ENCODE measurements at regions not wholly inside any gene's neighbourhood (a gene's known extent, or its start where the extent isn't known, plus 50 kb on each side); places are given as distances from the start of the nearest gene placed in this dataset.

DNA sequence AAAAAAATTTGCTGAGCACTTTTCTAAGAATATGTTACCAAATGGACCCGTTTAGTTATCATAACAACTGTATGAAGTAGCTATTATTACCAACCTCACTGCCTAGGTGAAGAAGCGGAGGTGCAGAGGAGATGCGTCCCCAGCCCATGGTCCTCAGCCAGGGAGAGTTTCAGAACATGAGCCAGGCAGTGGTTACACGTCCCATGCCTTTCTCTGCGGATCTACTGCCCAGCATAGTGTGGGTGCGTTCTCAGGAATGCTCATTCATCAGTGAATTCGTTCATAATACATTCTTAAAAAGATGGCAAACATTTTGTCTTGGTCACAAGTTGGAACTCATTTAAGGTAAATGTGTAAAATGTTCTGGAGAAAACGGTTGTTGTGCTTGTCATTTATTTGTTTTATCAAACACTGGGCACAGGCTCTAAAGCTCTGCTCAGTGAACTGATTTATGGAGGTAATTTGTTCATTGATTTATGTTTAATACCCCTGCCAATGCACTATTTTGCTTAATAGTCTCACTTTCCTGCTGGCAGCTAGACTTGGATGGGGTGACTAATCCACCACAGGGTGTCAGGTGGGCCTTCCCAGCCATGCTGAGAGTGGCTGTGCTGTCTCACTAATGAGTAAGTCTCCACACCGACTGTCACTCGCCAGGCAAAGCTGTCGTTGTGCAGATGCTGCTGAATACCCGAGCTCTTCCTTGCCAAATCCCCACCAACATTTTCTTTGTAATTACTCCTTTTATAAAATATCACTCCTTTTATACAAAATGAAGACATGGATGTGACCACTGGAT lies 248.8 kb downstream of the TENT4A start:
- DNase-seq (ENCODE audit: low spot score): no peak
- TF ChIP-seq, protein P1, sequence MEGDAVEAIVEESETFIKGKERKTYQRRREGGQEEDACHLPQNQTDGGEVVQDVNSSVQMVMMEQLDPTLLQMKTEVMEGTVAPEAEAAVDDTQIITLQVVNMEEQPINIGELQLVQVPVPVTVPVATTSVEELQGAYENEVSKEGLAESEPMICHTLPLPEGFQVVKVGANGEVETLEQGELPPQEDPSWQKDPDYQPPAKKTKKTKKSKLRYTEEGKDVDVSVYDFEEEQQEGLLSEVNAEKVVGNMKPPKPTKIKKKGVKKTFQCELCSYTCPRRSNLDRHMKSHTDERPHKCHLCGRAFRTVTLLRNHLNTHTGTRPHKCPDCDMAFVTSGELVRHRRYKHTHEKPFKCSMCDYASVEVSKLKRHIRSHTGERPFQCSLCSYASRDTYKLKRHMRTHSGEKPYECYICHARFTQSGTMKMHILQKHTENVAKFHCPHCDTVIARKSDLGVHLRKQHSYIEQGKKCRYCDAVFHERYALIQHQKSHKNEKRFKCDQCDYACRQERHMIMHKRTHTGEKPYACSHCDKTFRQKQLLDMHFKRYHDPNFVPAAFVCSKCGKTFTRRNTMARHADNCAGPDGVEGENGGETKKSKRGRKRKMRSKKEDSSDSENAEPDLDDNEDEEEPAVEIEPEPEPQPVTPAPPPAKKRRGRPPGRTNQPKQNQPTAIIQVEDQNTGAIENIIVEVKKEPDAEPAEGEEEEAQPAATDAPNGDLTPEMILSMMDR (IDR thresholded peaks at IDR 0.05; ENCODE audit: extremely low read depth, missing control alignments): no peak

DNA sequence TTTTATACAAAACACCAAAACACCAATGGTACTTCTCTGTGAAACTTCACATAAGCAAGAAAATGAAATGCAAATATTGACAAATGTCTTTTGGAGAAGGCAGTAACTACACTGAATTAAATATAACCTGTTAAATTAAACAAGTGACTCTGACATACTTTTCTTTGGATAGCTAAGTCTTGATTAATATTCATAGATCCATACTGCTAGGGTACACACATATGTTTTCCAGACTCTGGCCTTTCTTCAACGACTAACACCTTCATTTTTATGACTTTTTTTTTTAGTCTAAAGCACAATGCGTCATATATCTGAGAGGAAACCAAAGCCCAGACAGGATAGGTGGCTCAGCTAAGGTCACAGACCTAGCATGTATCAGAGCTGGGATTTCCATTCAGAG lies 263.7 kb downstream of the TENT4A start:
- no peak for DNase-seq (ENCODE audit: low spot score)
- TF ChIP-seq, protein P1 (IDR thresholded peaks at IDR 0.05; ENCODE audit: extremely low read depth, missing control alignments): no peak

DNA sequence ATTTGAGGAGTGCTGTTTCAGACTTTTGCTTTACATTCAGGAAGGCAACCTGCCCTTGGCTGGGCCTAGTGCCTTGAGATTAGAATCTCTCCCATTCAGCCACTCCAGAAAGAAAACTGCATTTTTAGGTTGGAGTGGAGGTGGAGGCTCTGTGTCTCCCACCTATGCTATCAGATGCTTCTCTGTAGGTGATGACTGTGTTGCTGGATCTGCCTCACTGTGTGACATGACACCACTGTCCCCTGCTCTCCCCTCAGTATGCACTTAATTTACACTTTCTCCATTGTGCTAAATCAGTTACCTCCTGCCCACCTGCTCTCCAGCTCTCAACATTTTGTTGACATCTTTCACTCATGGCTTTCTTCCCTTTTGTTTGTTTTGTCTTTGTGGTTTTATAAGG lies 265.8 kb downstream of the TENT4A start:
- no peak for DNase-seq (ENCODE audit: low spot score)
- TF ChIP-seq, protein P1 (IDR thresholded peaks at IDR 0.05; ENCODE audit: extremely low read depth, missing control alignments): no peak

DNA sequence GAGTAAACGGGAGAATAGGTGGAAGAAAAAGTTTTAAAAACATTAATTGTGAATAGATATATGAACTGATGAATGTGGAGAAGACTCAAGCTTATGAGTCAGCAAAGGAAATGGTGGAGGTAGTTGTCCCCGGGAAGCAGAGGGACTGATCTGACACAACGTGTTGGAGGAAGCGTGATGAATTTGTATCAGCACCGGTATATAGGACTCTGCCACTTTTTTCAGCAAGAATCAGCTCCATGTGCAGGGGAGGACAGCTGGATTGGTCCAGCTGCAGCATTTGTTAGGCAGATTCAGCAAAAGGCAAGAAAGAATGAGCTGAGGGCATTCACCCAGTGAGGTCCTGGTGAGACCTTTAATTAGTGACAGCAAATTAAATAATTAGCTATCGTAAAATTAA lies 276.0 kb downstream of the TENT4A start:
- TF ChIP-seq, protein P1 (IDR thresholded peaks at IDR 0.05; ENCODE audit: extremely low read depth, missing control alignments): no peak

DNA sequence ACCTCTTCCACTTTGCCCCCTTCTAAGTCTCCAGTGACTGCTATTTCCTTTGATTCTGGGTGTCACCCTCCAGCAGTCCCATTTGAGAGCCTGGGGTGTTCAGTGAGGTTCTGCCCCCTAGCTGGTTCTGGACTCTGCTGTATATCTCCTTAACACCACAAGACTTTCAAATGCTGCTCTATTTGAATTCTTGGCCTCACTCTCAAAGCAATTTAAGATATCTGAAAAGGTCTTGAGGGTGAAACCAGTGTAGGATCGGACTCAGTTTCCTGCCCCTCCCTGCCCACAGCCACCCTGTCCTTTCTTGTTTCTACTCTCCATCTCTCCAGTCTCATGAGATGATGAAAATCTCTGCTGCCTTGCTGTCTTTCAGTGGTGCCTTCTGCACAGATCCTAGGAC lies 280.9 kb downstream of the TENT4A start:
- DNase-seq (ENCODE audit: low spot score): no peak
- TF ChIP-seq, protein P1 (IDR thresholded peaks at IDR 0.05; ENCODE audit: extremely low read depth, missing control alignments): no peak

More for the DNA sequence above, 276.0 kb downstream of the TENT4A start:
- DNase-seq (ENCODE audit: low spot score): no peak

DNA sequence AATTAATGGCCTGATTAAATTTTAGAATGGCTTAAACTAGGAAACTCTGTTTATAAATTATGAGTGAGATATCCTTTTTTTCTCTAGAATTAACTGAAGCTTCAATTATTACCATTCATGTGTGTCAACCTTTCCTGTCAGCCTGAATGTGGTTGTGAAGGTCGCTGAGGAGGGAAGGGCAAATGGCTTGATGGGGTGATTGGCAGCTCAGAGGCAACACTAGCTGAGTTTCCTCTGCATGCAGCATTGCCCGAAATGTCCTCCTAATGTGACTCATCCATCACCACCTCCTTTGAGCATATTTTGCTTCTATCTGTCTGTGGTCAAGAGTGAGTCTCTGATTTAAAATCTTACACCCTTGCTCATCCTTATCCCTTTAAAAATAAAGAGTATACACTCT lies 281.9 kb downstream of the TENT4A start:
- DNase-seq (ENCODE audit: low spot score): no peak
- TF ChIP-seq, protein P1 (IDR thresholded peaks at IDR 0.05; ENCODE audit: extremely low read depth, missing control alignments): no peak

DNA sequence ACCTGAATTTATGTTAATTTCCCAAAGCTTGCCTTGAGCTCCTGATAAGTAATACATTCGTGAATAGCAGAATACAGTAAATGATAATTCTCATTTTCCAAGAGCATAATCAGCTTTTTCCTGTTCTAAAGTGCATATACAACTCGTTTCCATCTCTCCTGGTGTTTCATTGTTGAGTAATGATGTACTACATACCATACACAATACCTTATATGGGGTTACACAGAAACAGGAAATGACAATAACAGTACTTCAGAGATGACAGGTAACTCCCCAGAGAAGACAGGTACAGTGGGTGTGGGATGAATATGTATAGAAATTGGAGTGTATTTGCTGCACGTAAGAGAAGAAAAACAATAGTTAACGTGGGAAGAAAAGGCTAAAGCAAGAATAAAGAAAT lies 287.1 kb downstream of the TENT4A start:
- no peak for DNase-seq (ENCODE audit: low spot score)
- TF ChIP-seq, protein P1 (IDR thresholded peaks at IDR 0.05; ENCODE audit: extremely low read depth, missing control alignments): no peak
